Neuronal stem cell (in vitro differentiated cells): ENCODE measurements at regions not wholly inside any gene's neighbourhood (a gene's known extent, or its start where the extent isn't known, plus 50 kb on each side); places are given as distances from the start of the nearest gene placed in this dataset.

Source experiments
- DNase-seq: peaks from one replicate; pipeline ENCODE4 v3.0.0-alpha.2; 2013; ENCODE audit warnings: low spot score
- H2AFZ ChIP-seq: one replicate; pipeline ENCODE4 v1.6.1; 2013; ENCODE audit warnings: mild to moderate bottlenecking, low read length, inconsistent platforms
- H2AK5ac ChIP-seq: 2 replicates; pipeline ENCODE4 v1.6.1; 2013; ENCODE audit warnings: low read depth, mild to moderate bottlenecking, inconsistent platforms, low read length, moderate library complexity, mixed read lengths
- H2BK120ac ChIP-seq: 2 replicates; pipeline ENCODE4 v1.6.1; 2013; ENCODE audit warnings: low read depth, mild to moderate bottlenecking, inconsistent platforms, low read length, moderate library complexity, mixed read lengths
- H2BK12ac ChIP-seq: one replicate; pipeline ENCODE4 v1.6.1; 2013; ENCODE audit warnings: low read length, inconsistent platforms
- H2BK15ac ChIP-seq: 2 replicates; pipeline ENCODE4 v1.6.1; 2013; ENCODE audit warnings: mild to moderate bottlenecking, low read length, inconsistent platforms, mixed read lengths
- H2BK5ac ChIP-seq: one replicate; pipeline ENCODE4 v1.6.1; 2013; ENCODE audit warnings: inconsistent platforms, mild to moderate bottlenecking, low read length, moderate library complexity
- H3K14ac ChIP-seq: one replicate; pipeline ENCODE4 v1.6.1; 2013; ENCODE audit warnings: low read length, inconsistent platforms
- H3K18ac ChIP-seq: 2 replicates; pipeline ENCODE4 v1.6.1; 2013; ENCODE audit warnings: low read length, inconsistent platforms
- H3K23ac ChIP-seq: 2 replicates; pipeline ENCODE4 v1.6.1; 2013; ENCODE audit warnings: low read depth, mild to moderate bottlenecking, mixed read lengths, low read length, inconsistent platforms; ENCODE audit not compliant: poor library complexity
- H3K27ac ChIP-seq: replicated peaks from 3 replicates; pipeline ENCODE4 v1.5.1; 2013; ENCODE audit warnings: low read length, inconsistent platforms
- H3K27me3 ChIP-seq, 3 experiments: 2 replicates each; pipeline ENCODE4 v1.6.1; 2013; ENCODE audit warnings: low read length in 3 of 3, mild to moderate bottlenecking in 2 of 3, inconsistent platforms in 1 of 3, low read depth in 1 of 3, mixed read lengths in 1 of 3, moderate library complexity in 1 of 3; ENCODE audit not compliant: control insufficient read depth in 3 of 3, insufficient read depth in 3 of 3
- H3K36me3 ChIP-seq, 2 donors: replicated peaks in 1 of 2; 2 replicates each; pipeline ENCODE4 v1.6.1; 2013; ENCODE audit warnings: low read length in 2 of 2; ENCODE audit not compliant: control insufficient read depth in 2 of 2, insufficient read depth in 2 of 2
- H3K4ac ChIP-seq: 2 replicates; pipeline ENCODE4 v1.6.1; 2013; ENCODE audit warnings: inconsistent platforms, mild to moderate bottlenecking, low read length, moderate library complexity
- H3K4me1 ChIP-seq, 2 donors: 1 replicate in 1 of 2; 2 replicates in 1 of 2; pipeline ENCODE4 v1.6.1; 2013; ENCODE audit warnings: low read length in 2 of 2, low read depth in 1 of 2; ENCODE audit not compliant: control insufficient read depth in 2 of 2, insufficient read depth in 1 of 2
- H3K4me2 ChIP-seq: one replicate; pipeline ENCODE4 v1.6.1; 2013; ENCODE audit warnings: mild to moderate bottlenecking, low read length, inconsistent platforms; ENCODE audit not compliant: insufficient read depth, poor library complexity, severe bottlenecking
- H3K4me3 ChIP-seq, 2 donors: 2 replicates each; pipeline ENCODE4 v1.5.1; 2013; ENCODE audit warnings: low read length in 2 of 2, mild to moderate bottlenecking in 2 of 2, inconsistent platforms in 1 of 2, moderate library complexity in 1 of 2
- H3K79me1 ChIP-seq: one replicate; pipeline ENCODE4 v1.6.1; 2013; ENCODE audit warnings: low read depth, mild to moderate bottlenecking, inconsistent platforms, low read length, moderate library complexity
- H3K9ac ChIP-seq: one replicate; pipeline ENCODE4 v1.6.1; 2013; ENCODE audit warnings: mild to moderate bottlenecking, low read depth, low read length, inconsistent platforms; ENCODE audit not compliant: poor library complexity
- H3K9me3 ChIP-seq, 2 donors: replicated peaks in 1 of 2; 2 replicates each; pipeline versions ENCODE3 to v1.6.1; 2013; ENCODE audit warnings: low read length in 2 of 2, mild to moderate bottlenecking in 2 of 2, inconsistent platforms in 1 of 2, low read depth in 1 of 2, mixed read lengths in 1 of 2, moderate library complexity in 1 of 2; ENCODE audit not compliant: control insufficient read depth in 2 of 2, insufficient read depth in 1 of 2
- H4K8ac ChIP-seq: one replicate; pipeline ENCODE4 v1.6.1; 2013; ENCODE audit warnings: low read depth, mild to moderate bottlenecking, inconsistent platforms, low read length, moderate library complexity
- H4K91ac ChIP-seq: one replicate; pipeline ENCODE4 v1.6.1; 2013; ENCODE audit warnings: low read length, low read depth, mild to moderate bottlenecking, inconsistent platforms; ENCODE audit not compliant: poor library complexity
- WGBS, 2 donors: extraction: QIAGEN DNeasy Blood & Tissue Kit; methylation state at CpG; one replicate each; pipeline ENCODE4 v1.1.7; 2013; ENCODE audit warnings: missing lambda C conversion rate in 2 of 2, mixed read lengths in 1 of 2; ENCODE audit not compliant: insufficient read length in 2 of 2, insufficient replicate concordance in 1 of 2; ENCODE audit errors: extremely low coverage in 2 of 2; 5-methylcytosine and 5-hydroxymethylcytosine counted together

DNA sequence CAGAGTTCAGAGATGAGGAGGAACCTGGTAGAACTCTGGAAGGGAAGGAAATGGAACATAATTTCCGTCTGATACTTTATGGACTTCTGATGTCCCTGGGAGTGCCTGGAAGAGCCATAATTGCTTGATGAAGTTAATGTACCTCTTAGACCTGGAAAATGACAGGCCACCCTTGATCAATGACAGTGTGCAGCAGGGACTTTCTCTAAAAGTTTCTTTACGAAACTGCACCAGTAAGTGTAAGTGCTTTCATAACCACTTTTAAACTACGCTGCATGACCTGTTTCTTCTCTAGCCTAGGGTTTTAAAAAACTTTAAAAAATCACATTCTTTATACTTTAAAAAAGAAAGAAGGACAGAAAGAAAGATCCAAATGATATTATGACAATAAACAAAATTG is 164.5 kb downstream of the LPIN1 start:
- no CpG with 5 or more reads among the region's 3 CpGs for WGBS, 2 donors
- Histone ChIP-seq H3K4me2 (no peak overlapping the region), H4K8ac (no peak overlapping the region), H3K27ac (no peak overlapping the region), H3K4me3 (no peak overlapping the region), H3K9me3 (peaks cover 4 to 14% of the 10 kb centered on the region in 2 donors), H3K9ac (no peak overlapping the region), H2BK5ac (no peak overlapping the region), H3K14ac (no peak overlapping the region), H3K27me3 (no peaks in the 10 kb centered on the region), H3K79me1 (no peaks in the 10 kb centered on the region), H3K36me3 (peaks cover 0 to 1% of the 10 kb centered on the region in 2 donors), H3K23ac (no peak overlapping the region), H3K4me1 (no peaks in the 10 kb centered on the region), H2BK15ac (no peak overlapping the region), H3K4ac (no peak overlapping the region), H2BK12ac (no peak overlapping the region), H4K91ac (no peak overlapping the region), H3K18ac (no peak overlapping the region), H2AFZ (no peak overlapping the region), H2BK120ac (no peak overlapping the region), H2AK5ac (no peak overlapping the region)
- no peak for DNase-seq

DNA sequence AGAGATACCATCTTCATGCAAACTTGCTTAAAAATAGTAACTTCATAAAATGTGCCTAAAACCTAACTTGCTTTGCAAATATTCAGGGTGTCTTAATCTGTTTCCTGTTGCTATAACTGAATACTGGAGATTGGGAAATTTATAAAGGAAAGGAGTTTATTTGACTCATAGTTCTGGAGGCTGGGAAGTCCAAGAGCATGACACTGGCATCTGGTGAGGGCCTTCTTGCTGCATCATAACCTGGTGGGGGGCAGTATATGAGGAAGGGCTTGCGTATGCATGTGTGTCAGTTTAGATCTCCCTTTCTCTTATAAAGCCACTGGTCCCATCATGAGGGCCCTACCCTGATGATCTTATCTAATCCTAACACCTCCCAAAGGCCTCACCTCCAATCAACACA is 166.5 kb downstream of the LPIN1 start:
- Histone ChIP-seq H3K27ac (no peak overlapping the region), H3K18ac (no peak overlapping the region), H3K4me3 (no peak overlapping the region), H3K4ac (no peak overlapping the region), H2BK12ac (no peak overlapping the region), H3K23ac (no peak overlapping the region), H3K27me3 (no peaks in the 10 kb centered on the region), H2BK5ac (no peak overlapping the region), H2AK5ac (no peak overlapping the region), H2BK15ac (no peak overlapping the region), H4K8ac (no peak overlapping the region), H3K4me2 (no peak overlapping the region), H3K4me1 (no peaks in the 10 kb centered on the region), H2BK120ac (no peak overlapping the region), H3K36me3 (no peaks in the 10 kb centered on the region), H3K79me1 (no peaks in the 10 kb centered on the region), H3K9ac (no peak overlapping the region), H2AFZ (no peak overlapping the region), H3K14ac (no peak overlapping the region), H3K9me3 (peaks cover 0 to 12% of the 10 kb centered on the region in 2 donors), H4K91ac (no peak overlapping the region)
- DNase-seq = no peak
- WGBS, 2 donors = no CpG with 5 or more reads among the region's 1 CpG

DNA sequence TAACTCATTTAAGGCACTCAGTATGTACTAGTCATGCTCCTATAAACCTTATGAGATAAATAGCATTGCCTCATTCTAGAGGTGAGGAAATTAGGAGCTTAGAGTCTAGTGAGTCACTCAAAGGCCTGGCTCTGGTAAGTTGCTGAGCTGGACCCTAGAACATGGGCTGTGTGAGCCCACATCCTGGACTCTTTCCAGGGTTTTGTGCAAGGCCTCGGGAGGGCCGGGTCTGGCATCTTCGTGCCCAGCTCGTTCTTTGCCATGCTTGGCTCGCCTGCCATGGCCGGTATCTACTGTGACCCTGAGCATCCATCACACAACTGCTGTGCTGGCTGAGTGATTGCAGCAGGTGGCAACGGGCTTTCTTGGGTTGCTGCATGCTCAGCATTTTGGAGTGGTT is 168.0 kb downstream of the LPIN1 start:
- Histone ChIP-seq H3K9me3 (peaks cover 0 to 12% of the 10 kb centered on the region in 2 donors), H3K4ac (no peak overlapping the region), H2BK15ac (no peak overlapping the region), H3K27me3 (no peaks in the 10 kb centered on the region), H3K14ac (no peak overlapping the region), H3K79me1 (no peaks in the 10 kb centered on the region), H3K27ac (no peak overlapping the region), H3K4me2 (no peak overlapping the region), H3K4me1 (no peaks in the 10 kb centered on the region), H3K9ac (no peak overlapping the region), H3K23ac (no peak overlapping the region), H2BK120ac (no peak overlapping the region), H4K91ac (no peak overlapping the region), H2BK12ac (no peak overlapping the region), H2AK5ac (no peak overlapping the region), H3K4me3 (no peak overlapping the region), H3K36me3 (no peaks in the 10 kb centered on the region), H2BK5ac (no peak overlapping the region), H2AFZ (no peak overlapping the region), H4K8ac (no peak overlapping the region), H3K18ac (peak overlapping the region; percentile 24)
- DNase-seq = no peak
- no CpG with 5 or more reads among the region's 7 CpGs for WGBS, 2 donors

DNA sequence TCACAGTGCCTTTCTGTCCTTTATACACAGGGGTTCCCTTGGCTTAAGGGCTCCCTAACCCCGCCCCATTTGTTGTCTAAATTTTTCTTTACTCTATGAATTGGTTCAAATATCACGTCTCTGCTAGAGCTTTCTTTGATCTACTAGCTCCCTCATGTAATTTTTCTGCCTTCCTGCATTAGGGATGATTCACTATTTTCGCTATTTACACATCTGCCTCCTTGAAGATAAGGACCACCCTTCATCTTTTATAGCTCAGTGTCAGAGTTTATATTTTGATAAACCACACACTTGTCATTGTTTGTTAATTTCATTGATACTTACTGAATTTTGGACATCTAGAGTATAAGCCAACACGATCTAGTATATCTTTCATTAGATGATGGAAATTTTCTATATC is 169.2 kb downstream of the LPIN1 start:
- H2AK5ac ChIP-seq = no peak overlapping the region
- H3K4ac ChIP-seq = no peak overlapping the region
- no peak overlapping the region for H3K4me2 ChIP-seq
- no peak overlapping the region for H4K8ac ChIP-seq
- no peak overlapping the region for H3K27ac ChIP-seq
- H2BK5ac ChIP-seq = no peak overlapping the region
- H3K36me3 ChIP-seq = no peaks in the 10 kb centered on the region
- no peaks in the 10 kb centered on the region for H3K79me1 ChIP-seq
- no peak overlapping the region for H3K14ac ChIP-seq
- peaks cover under 1 to 3% of the 10 kb centered on the region in 2 donors for H3K4me1 ChIP-seq
- no peak overlapping the region for H4K91ac ChIP-seq
- no peak overlapping the region for H2BK15ac ChIP-seq
- H3K27me3 ChIP-seq = no peaks in the 10 kb centered on the region
- no peak overlapping the region for H3K9ac ChIP-seq
- H3K23ac ChIP-seq = no peak overlapping the region
- no peak overlapping the region for H2AFZ ChIP-seq
- no CpG with 5 or more reads among the region's 4 CpGs for WGBS, 2 donors
- no peak overlapping the region for H3K18ac ChIP-seq
- no peak overlapping the region for H3K4me3 ChIP-seq
- no peak overlapping the region for H2BK12ac ChIP-seq
- DNase-seq = no peak
- H3K9me3 ChIP-seq = peaks cover 0 to 12% of the 10 kb centered on the region in 2 donors
- H2BK120ac ChIP-seq = no peak overlapping the region
